ENCODE measurements at regions not wholly inside any gene's neighbourhood (a gene's known extent, or its start where the extent isn't known, plus 50 kb on each side); places are given as distances from the start of the nearest gene placed in this dataset.

DNA sequence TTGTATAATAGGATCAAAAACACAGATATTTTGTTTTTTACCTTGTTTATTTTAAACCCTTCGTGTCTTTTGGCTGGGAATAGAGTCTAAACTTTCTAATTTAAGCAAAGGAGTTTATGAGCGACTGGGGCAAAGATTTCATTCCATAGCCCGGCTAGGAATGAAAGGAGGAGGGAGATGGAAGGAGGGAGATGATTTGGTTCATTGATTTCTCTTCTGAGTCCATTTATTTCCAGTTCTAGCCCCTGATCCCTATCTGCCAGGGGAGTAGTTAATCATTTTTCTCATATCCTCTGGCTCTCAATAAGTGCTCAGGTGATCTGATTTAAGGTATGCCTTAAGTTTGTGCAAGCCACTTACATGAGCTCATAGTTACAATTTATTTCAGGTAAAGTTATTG, 120.0 kb downstream of the SPRY1 start:
- Mint-ChIP-seq H3K9me3 (peaks cover 4% of the 10 kb centered on the region), H3K36me3 (no peaks in the 10 kb centered on the region), H3K27ac (no peak overlapping the region), H3K4me3 (no peak overlapping the region), H3K4me1 (ENCODE audit: unreplicated experiment) (peaks cover 7% of the 10 kb centered on the region), H3K27me3 (no peaks in the 10 kb centered on the region)
- no peak for DNase-seq (ENCODE audit: extremely low spot score, unreplicated experiment)
- TF ChIP-seq, protein P1, sequence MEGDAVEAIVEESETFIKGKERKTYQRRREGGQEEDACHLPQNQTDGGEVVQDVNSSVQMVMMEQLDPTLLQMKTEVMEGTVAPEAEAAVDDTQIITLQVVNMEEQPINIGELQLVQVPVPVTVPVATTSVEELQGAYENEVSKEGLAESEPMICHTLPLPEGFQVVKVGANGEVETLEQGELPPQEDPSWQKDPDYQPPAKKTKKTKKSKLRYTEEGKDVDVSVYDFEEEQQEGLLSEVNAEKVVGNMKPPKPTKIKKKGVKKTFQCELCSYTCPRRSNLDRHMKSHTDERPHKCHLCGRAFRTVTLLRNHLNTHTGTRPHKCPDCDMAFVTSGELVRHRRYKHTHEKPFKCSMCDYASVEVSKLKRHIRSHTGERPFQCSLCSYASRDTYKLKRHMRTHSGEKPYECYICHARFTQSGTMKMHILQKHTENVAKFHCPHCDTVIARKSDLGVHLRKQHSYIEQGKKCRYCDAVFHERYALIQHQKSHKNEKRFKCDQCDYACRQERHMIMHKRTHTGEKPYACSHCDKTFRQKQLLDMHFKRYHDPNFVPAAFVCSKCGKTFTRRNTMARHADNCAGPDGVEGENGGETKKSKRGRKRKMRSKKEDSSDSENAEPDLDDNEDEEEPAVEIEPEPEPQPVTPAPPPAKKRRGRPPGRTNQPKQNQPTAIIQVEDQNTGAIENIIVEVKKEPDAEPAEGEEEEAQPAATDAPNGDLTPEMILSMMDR (conservative IDR thresholded peaks at IDR 0.05) = no peak

DNA sequence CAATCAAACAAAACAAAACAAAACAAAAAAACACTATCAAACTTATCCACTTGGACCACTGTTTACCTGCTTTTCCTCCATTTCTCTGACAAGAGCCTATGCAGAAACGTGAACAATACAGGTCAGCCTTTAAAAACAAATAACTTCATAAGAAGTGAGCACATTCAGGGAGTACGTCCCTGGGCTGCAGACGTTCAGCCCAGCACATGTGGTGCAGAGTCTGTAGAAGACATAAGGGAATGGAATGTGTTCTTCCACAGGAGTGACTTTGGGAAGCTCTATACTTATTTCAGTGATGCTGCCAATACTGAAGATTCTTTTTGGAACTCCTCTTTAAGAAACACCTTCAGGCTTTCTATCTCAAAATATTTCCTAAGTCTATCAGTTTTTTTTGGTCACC, 120.6 kb downstream of the SPRY1 start:
- DNase-seq (ENCODE audit: extremely low spot score, unreplicated experiment) = no peak
- H3K27ac Mint-ChIP-seq = no peak overlapping the region
- H3K36me3 Mint-ChIP-seq = no peaks in the 10 kb centered on the region
- H3K9me3 Mint-ChIP-seq = peaks cover 4% of the 10 kb centered on the region
- H3K4me3 Mint-ChIP-seq = no peak overlapping the region
- peaks cover 8% of the 10 kb centered on the region for H3K4me1 Mint-ChIP-seq (ENCODE audit: unreplicated experiment)
- H3K27me3 Mint-ChIP-seq = no peaks in the 10 kb centered on the region
- TF ChIP-seq, protein P1 (conservative IDR thresholded peaks at IDR 0.05) = no peak

GRCh38 chr4:123517971-123518370, 121.4 kb downstream of the SPRY1 start:
- no peaks in the 10 kb centered on the region for H3K27me3 Mint-ChIP-seq

DNA sequence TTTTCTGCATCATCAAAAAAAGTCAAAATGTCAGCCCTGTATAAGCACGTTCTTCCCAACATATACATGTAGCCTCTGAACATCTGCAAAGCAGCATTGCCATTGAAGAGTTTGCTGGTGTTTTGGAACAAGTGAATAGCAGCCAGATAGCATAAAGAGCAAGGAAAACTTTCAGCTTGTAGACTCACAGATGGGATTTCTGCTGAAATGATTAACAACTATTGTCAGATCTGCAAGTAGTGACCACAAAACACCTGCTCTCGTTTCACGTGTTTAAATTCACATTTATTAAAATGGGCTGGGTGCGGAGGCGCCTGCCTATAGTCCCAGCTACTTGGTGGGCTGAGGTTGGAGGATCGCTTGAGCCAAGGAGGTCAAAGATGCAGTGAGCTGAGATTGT, 123.7 kb downstream of the SPRY1 start:
- DNase-seq (ENCODE audit: extremely low spot score, unreplicated experiment) = no peak
- H3K9me3 Mint-ChIP-seq = no peaks in the 10 kb centered on the region
- H3K4me1 Mint-ChIP-seq (ENCODE audit: unreplicated experiment) = peaks cover 24% of the 10 kb centered on the region
- H3K36me3 Mint-ChIP-seq = no peaks in the 10 kb centered on the region
- H3K4me3 Mint-ChIP-seq = no peak overlapping the region
- TF ChIP-seq, protein P1 (conservative IDR thresholded peaks at IDR 0.05) = no peak
- H3K27ac Mint-ChIP-seq = no peak overlapping the region
- no peaks in the 10 kb centered on the region for H3K27me3 Mint-ChIP-seq

More at GRCh38 chr4:123517971-123518370, 121.4 kb downstream of the SPRY1 start:
- Mint-ChIP-seq H3K4me3 (no peak overlapping the region), H3K9me3 (peaks cover 4% of the 10 kb centered on the region), H3K27ac (no peak overlapping the region), H3K4me1 (ENCODE audit: unreplicated experiment) (peaks cover 16% of the 10 kb centered on the region), H3K36me3 (no peaks in the 10 kb centered on the region)
- TF ChIP-seq, protein P1 (conservative IDR thresholded peaks at IDR 0.05) = no peak
- no peak for DNase-seq (ENCODE audit: extremely low spot score, unreplicated experiment)

GRCh38 chr4:123522081-123522480, 125.5 kb downstream of the SPRY1 start:
- no peak overlapping the region for H3K4me3 Mint-ChIP-seq
- no peaks in the 10 kb centered on the region for H3K9me3 Mint-ChIP-seq
- peaks cover 18% of the 10 kb centered on the region for H3K4me1 Mint-ChIP-seq (ENCODE audit: unreplicated experiment)
- no peaks in the 10 kb centered on the region for H3K36me3 Mint-ChIP-seq
- TF ChIP-seq, protein P1 (conservative IDR thresholded peaks at IDR 0.05) = no peak
- H3K27me3 Mint-ChIP-seq = no peaks in the 10 kb centered on the region
- H3K27ac Mint-ChIP-seq = no peak overlapping the region
- DNase-seq (ENCODE audit: extremely low spot score, unreplicated experiment) = no peak

- TF ChIP-seq, protein P1 (conservative IDR thresholded peaks at IDR 0.05) = no peak
- no peak overlapping the region for H3K4me3 Mint-ChIP-seq
- no peaks in the 10 kb centered on the region for H3K9me3 Mint-ChIP-seq
- H3K36me3 Mint-ChIP-seq = no peaks in the 10 kb centered on the region
- peaks cover 18% of the 10 kb centered on the region for H3K4me1 Mint-ChIP-seq (ENCODE audit: unreplicated experiment)
- H3K27me3 Mint-ChIP-seq = no peaks in the 10 kb centered on the region
- H3K27ac Mint-ChIP-seq = no peak overlapping the region
- no peak for DNase-seq (ENCODE audit: extremely low spot score, unreplicated experiment)
Measured at GRCh38 chr4:123522646-123523045, 126.1 kb downstream of the SPRY1 start.
